ENCODE measurements at regions not wholly inside any gene's neighbourhood (a gene's known extent, or its start where the extent isn't known, plus 50 kb on each side); places are given as distances from the start of the nearest gene placed in this dataset.

DNA sequence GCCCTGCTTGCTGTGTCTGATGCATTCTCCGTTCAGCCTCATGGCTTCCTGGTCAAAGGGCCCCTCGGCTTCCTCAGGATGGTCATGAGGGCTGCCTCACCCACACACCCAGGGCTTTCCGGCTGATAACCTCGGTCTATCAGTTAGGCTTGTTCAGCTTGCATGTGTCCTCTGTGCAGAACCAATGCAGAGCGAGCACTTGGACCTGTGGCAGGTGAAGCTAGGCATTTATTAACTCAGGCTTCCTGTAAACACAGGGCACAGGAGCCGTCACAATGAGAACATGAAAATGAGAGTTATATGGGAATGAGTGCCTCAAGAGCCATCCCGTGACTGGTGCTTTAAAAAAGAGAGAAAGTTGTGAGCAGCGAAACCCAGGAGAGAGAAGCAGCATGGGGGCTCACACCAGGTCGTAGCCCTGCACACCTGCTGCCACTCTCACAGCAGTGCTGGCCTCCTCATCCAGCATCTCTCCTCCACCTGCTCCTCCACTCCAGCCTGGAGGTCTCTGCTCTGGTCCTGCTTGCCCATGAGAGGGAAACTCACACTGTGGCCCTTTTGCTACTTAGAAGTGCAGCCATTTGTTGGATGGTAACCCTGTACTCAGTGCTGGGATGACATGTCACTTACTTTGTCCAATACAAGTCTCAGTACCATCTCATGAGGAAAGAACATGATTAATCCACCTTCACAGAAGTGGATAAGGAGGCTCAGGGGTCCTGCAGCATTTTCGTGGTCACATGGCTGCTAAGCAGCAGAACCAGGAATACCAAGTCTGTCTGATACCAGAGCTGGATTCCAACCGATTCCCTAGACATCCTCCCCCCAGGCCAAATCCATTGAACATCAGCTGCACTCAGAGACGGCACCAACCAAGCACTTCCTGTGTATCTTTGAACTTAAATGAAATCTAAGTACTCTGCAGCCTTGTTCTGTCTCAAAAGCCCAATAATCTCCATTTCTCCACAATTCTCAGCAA, 50.5 kb upstream of the IRS2 start:
- TF ChIP-seq CTCF (IDR thresholded peaks at IDR 0.05) (no peak), POLR2A (IDR thresholded peaks at IDR 0.05) (no peak)
